Astrocyte of the spinal cord (primary cell): ENCODE measurements at regions not wholly inside any gene's neighbourhood (a gene's known extent, or its start where the extent isn't known, plus 50 kb on each side); places are given as distances from the start of the nearest gene placed in this dataset.
"Not testable (repeated sequence)": the region's sequence is repeated elsewhere in the genome, so short reads cannot be mapped to it uniquely, and the experiment has no call there.

ENCODE experiments used
- DNase-seq: peaks from one replicate; pipeline ENCODE4 v3.0.0; 2011; ENCODE audit warnings: low read depth, low spot score
- H3K4me3 ChIP-seq: 2 replicates; pipeline ENCODE4 v1.5.1; 2011; ENCODE audit warnings: low read depth, mild to moderate bottlenecking, low read length, moderate library complexity
- CTCF ChIP-seq: IDR thresholded peaks from 2 replicates; pipeline ENCODE4 v1.5.1; 2012; ENCODE audit warnings: low read depth, mild to moderate bottlenecking, low read length, inconsistent platforms
- in situ Hi-C: cut with HindIII; loops from 2 replicates; pipeline ENCODE4 v1.10.0; 2017; ENCODE audit warnings: low sequenced_read_pairs

- in situ Hi-C loops: no loop called here
- no peak for TF ChIP-seq CTCF
- H3K4me3 ChIP-seq: no peak overlapping the region
- DNase-seq: peak; percentile 53
Measured at GRCh38 chr13:31556376-31556775, 182.9 kb upstream of the RXFP2 start.

- H3K4me3 ChIP-seq, DNase-seq, in situ Hi-C loops: not testable (repeated sequence)
Measured at GRCh38 chr13:31584221-31584620, 155.1 kb upstream of the RXFP2 start.

- DNase-seq: peak; percentile 15
- in situ Hi-C loops: no loop called here
- H3K4me3 ChIP-seq: no peak overlapping the region
- no peak for TF ChIP-seq CTCF
Measured at GRCh38 chr13:31587698-31588266, 151.5 kb upstream of the RXFP2 start.

GRCh38 chr13:31588316-31588715, 151.0 kb upstream of the RXFP2 start:
- H3K4me3 ChIP-seq: no peak overlapping the region
- no peak for DNase-seq
- TF ChIP-seq CTCF: no peak
- in situ Hi-C loops: no loop called here

GRCh38 chr13:31588893-31589292, 150.4 kb upstream of the RXFP2 start:
- in situ Hi-C loops: no loop called here
- no peak overlapping the region for H3K4me3 ChIP-seq
- no peak for DNase-seq
- no peak for TF ChIP-seq CTCF

GRCh38 chr13:31591642-31592233, 147.6 kb upstream of the RXFP2 start:
- TF ChIP-seq CTCF: no peak
- no peak for DNase-seq
- no peak overlapping the region for H3K4me3 ChIP-seq
- in situ Hi-C loops: no loop called here

GRCh38 chr13:31594056-31594455, 145.3 kb upstream of the RXFP2 start:
- DNase-seq: no peak
- in situ Hi-C loops: no loop called here

More at GRCh38 chr13:31594056-31594455, 145.3 kb upstream of the RXFP2 start:
- no peak overlapping the region for H3K4me3 ChIP-seq
- TF ChIP-seq CTCF: no peak
